Gastroesophageal sphincter (tissue), 4 donors: ENCODE measurements at regions not wholly inside any gene's neighbourhood (a gene's known extent, or its start where the extent isn't known, plus 50 kb on each side); places are given as distances from the start of the nearest gene placed in this dataset.

Experiments
- ATAC-seq: fragments of 150-250 bp; one replicate; pipeline ENCODE4 v1.9.1; 2016; ENCODE audit warnings: mild to moderate bottlenecking, moderate library complexity
- H3K27ac ChIP-seq, 4 donors: fragments of 200-600 bp; sonication (generic) in 3 of 4; 1 replicate in 3 of 4; 2 replicates in 1 of 4; pipeline ENCODE4 v1.5.1; 2016 to 2019
- H3K27me3 ChIP-seq: fragments of 200-600 bp; sonication (generic); one replicate; pipeline ENCODE4 v1.5.1; 2019
- H3K36me3 ChIP-seq, 2 donors: fragments of 200-600 bp; sonication (generic); one replicate each; pipeline ENCODE4 v1.5.1; 2019; ENCODE audit warnings: control low read depth in 1 of 2
- H3K4me1 ChIP-seq, 3 donors: fragments of 200-600 bp; sonication (generic); 1 replicate in 2 of 3; 2 replicates in 1 of 3; pipeline ENCODE4 v1.5.1; 2016 to 2019; ENCODE audit warnings: control low read depth in 2 of 3
- H3K4me3 ChIP-seq, 2 donors: fragments of 200-600 bp; sonication (generic); one replicate each; pipeline ENCODE4 v1.5.1; 2019; ENCODE audit warnings: mild to moderate bottlenecking in 1 of 2, moderate library complexity in 1 of 2
- H3K9me3 ChIP-seq, 3 donors: fragments of 200-600 bp; sonication (generic); one replicate each; pipeline ENCODE4 v1.5.1; 2017 to 2019; ENCODE audit warnings: control low read depth in 2 of 3
- EP300 ChIP-seq: sonication (generic); formaldehyde crosslinking; IDR thresholded peaks from one replicate; pipeline ENCODE4 v1.6.1; 2017; ENCODE audit warnings: antibody characterized with exemption, mild to moderate bottlenecking
- POLR2A ChIP-seq, 2 donors: fragments of 450-650 bp; IDR thresholded peaks; one replicate each; pipeline ENCODE4 v1.6.1; 2017; ENCODE audit warnings: antibody characterized with exemption in 2 of 2, mild to moderate bottlenecking in 2 of 2, moderate library complexity in 1 of 2
- POLR2AphosphoS5 ChIP-seq: sonication (generic); formaldehyde crosslinking; IDR thresholded peaks from one replicate; pipeline ENCODE4 v1.6.1; 2017; ENCODE audit warnings: antibody characterized with exemption
- WGBS, 2 donors: methylation state at CpG; one replicate each; pipeline ENCODE4 v1.1.5; 2018; ENCODE audit warnings: low coverage in 1 of 2; 5-methylcytosine and 5-hydroxymethylcytosine counted together
- TF ChIP-seq, protein P1 (sequence below), 4 experiments: fragments of 200-600 bp in 2 of 4; fragments of 450-650 bp in 2 of 4; sonication (generic) in 1 of 4; IDR thresholded peaks; one replicate each; pipeline ENCODE4 v1.5.1; 2017 to 2019; ENCODE audit warnings: antibody characterized with exemption in 4 of 4, mild to moderate bottlenecking in 2 of 4, moderate library complexity in 2 of 4

- Histone ChIP-seq H3K27me3 (no peaks in the 10 kb centered on the region), H3K36me3 (no peaks in the 10 kb centered on the region), H3K4me3 (no peak overlapping the region), H3K4me1 (no peaks in the 10 kb centered on the region), H3K27ac (no peak overlapping the region), H3K9me3 (peaks cover 0 to 10% (median 0%) of the 10 kb centered on the region in 3 donors)
- TF ChIP-seq POLR2A (IDR thresholded peaks at IDR 0.05) (no peak), EP300 (no peak), POLR2AphosphoS5 (no peak)
- TF ChIP-seq, protein P1, sequence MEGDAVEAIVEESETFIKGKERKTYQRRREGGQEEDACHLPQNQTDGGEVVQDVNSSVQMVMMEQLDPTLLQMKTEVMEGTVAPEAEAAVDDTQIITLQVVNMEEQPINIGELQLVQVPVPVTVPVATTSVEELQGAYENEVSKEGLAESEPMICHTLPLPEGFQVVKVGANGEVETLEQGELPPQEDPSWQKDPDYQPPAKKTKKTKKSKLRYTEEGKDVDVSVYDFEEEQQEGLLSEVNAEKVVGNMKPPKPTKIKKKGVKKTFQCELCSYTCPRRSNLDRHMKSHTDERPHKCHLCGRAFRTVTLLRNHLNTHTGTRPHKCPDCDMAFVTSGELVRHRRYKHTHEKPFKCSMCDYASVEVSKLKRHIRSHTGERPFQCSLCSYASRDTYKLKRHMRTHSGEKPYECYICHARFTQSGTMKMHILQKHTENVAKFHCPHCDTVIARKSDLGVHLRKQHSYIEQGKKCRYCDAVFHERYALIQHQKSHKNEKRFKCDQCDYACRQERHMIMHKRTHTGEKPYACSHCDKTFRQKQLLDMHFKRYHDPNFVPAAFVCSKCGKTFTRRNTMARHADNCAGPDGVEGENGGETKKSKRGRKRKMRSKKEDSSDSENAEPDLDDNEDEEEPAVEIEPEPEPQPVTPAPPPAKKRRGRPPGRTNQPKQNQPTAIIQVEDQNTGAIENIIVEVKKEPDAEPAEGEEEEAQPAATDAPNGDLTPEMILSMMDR (IDR thresholded peaks at IDR 0.05): no peak
- WGBS, 2 donors: 69 to 83% methylated on average over 2 to 3 of the region's 4 CpGs
- no peak for ATAC-seq
Observed at GRCh38 chr20:5426026-5426425, 109.3 kb upstream of the PROKR2 start.

GRCh38 chr20:5416086-5416485 lies 99.3 kb upstream of the PROKR2 start:
- no peaks in the 10 kb centered on the region for H3K36me3 ChIP-seq
- H3K4me3 ChIP-seq: no peak overlapping the region
- H3K4me1 ChIP-seq: no peaks in the 10 kb centered on the region
- no peak for ATAC-seq
- H3K9me3 ChIP-seq: no peaks in the 10 kb centered on the region
- 43 to 65% methylated on average over 3 to 4 of the region's 5 CpGs for WGBS, 2 donors
- H3K27me3 ChIP-seq: no peaks in the 10 kb centered on the region
- no peak for TF ChIP-seq POLR2AphosphoS5
- no peak for TF ChIP-seq EP300
- TF ChIP-seq, protein P1 (IDR thresholded peaks at IDR 0.05): no peak
- TF ChIP-seq POLR2A (IDR thresholded peaks at IDR 0.05): no peak
- no peak overlapping the region for H3K27ac ChIP-seq

GRCh38 chr20:5413394-5413793 lies 96.6 kb upstream of the PROKR2 start:
- Histone ChIP-seq H3K27me3 (no peaks in the 10 kb centered on the region), H3K4me3 (no peak overlapping the region), H3K27ac (no peak overlapping the region), H3K4me1 (no peaks in the 10 kb centered on the region), H3K36me3 (no peaks in the 10 kb centered on the region), H3K9me3 (no peaks in the 10 kb centered on the region)
- TF ChIP-seq EP300 (no peak), POLR2AphosphoS5 (no peak), POLR2A (IDR thresholded peaks at IDR 0.05) (no peak)
- TF ChIP-seq, protein P1 (IDR thresholded peaks at IDR 0.05): no peak
- WGBS, 2 donors: 92 to 96% methylated on average over 2 to 3 of the region's 3 CpGs
- no peak for ATAC-seq

DNA sequence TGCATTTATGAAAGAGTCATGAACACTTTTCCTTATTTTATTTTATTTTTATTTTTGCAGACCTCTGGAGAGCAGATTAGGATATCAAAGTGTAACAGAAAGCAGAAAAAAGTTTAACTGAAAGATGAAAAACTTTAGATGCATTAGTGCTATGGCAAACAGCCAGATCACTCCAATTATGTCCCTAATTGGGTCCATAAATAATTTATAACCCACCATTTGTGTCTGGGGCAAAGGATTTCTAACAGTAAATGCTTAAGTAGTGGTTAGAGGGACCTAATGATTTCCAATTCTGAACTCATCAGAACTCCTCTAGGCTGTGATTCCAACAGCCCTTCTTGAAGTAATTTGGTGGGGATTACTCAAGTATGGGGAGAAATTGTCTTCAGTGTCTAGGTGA lies 93.7 kb upstream of the PROKR2 start:
- TF ChIP-seq POLR2AphosphoS5 (no peak), EP300 (no peak), POLR2A (IDR thresholded peaks at IDR 0.05) (no peak)
- TF ChIP-seq, protein P1 (IDR thresholded peaks at IDR 0.05): no peak
- no peaks in the 10 kb centered on the region for H3K36me3 ChIP-seq
- no peak for ATAC-seq

DNA sequence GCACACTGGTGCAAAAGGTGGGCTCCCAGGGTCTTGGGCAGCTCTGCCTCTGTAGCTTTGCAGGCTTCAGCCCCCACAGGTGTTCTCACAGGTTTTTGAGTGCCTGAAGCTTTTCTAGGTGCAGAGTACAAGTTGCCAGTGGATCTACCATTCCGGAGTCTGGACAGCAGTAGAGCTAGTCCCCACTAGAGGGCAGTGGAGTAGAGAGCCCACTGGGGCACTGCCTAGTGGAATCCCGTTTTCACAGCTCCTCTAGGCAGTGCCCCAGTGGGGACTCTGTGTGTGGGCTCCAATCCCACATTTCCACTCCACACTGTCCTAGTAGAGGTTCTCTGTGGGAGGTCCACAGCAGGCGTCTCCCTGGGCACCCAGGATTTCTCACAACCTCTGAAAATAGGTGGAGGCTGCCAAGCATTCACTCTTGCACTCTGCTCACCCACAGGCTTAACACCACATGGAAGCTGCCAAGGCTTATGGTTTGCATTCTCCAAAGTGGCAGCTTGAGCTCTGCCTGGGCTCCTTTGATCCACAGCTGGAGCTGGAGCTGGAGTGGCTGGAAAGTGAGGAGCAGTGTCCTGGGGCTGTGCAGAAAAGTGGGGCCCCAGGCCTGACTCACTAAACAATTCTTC lies 86.3 kb upstream of the PROKR2 start:
- WGBS, 2 donors: 50% methylated on average over 1 of the region's 3 CpGs; no CpG with 5 or more reads in 1 of the 2 donors
- no peaks in the 10 kb centered on the region for H3K36me3 ChIP-seq

More for the DNA sequence above, 93.7 kb upstream of the PROKR2 start:
- no peaks in the 10 kb centered on the region for H3K27me3 ChIP-seq
- H3K4me1 ChIP-seq: no peaks in the 10 kb centered on the region
- no peak overlapping the region for H3K27ac ChIP-seq
- no peak overlapping the region for H3K4me3 ChIP-seq
- H3K9me3 ChIP-seq: no peaks in the 10 kb centered on the region

More for the DNA sequence above, 86.3 kb upstream of the PROKR2 start:
- Histone ChIP-seq H3K4me3 (no peak overlapping the region), H3K9me3 (peaks cover 0 to 16% (median 0%) of the 10 kb centered on the region in 3 donors), H3K27ac (no peak overlapping the region), H3K27me3 (no peaks in the 10 kb centered on the region), H3K4me1 (no peaks in the 10 kb centered on the region)
- TF ChIP-seq, protein P1 (IDR thresholded peaks at IDR 0.05): no peak
- TF ChIP-seq EP300 (no peak), POLR2AphosphoS5 (no peak), POLR2A (IDR thresholded peaks at IDR 0.05) (no peak)
- ATAC-seq: no peak
